Progenitor cell of endocrine pancreas (in vitro differentiated cells): ENCODE measurements at regions not wholly inside any gene's neighbourhood (a gene's known extent, or its start where the extent isn't known, plus 50 kb on each side); places are given as distances from the start of the nearest gene placed in this dataset.

Experiments used
- DNase-seq: peaks from one replicate; pipeline ENCODE4 v3.0.0; 2021; ENCODE audit warnings: low spot score; ENCODE audit not compliant: unreplicated experiment
- H3K27ac Mint-ChIP-seq: 2 replicates; pipeline ENCODE4 v1.8.0; 2021; ENCODE audit warnings: mild to moderate bottlenecking, moderate library complexity, mixed read lengths
- H3K27me3 Mint-ChIP-seq: 2 replicates; pipeline ENCODE4 v1.8.0; 2021; ENCODE audit warnings: mixed read lengths
- H3K36me3 Mint-ChIP-seq: 2 replicates; pipeline ENCODE4 v1.8.0; 2022; ENCODE audit warnings: mixed read lengths; ENCODE audit not compliant: insufficient read depth
- H3K4me1 Mint-ChIP-seq: 2 replicates; pipeline ENCODE4 v1.8.0; 2021; ENCODE audit warnings: low read depth, mixed read lengths
- H3K4me3 Mint-ChIP-seq: 2 replicates; pipeline ENCODE4 v1.8.0; 2021; ENCODE audit warnings: low read depth, mild to moderate bottlenecking, moderate library complexity, mixed read lengths
- H3K9me3 Mint-ChIP-seq: 2 replicates; pipeline ENCODE4 v1.8.0; 2021; ENCODE audit warnings: low read depth, mixed read lengths
- CTCF ChIP-seq: fragments of 200-600 bp; sonication (generic); IDR thresholded peaks from one replicate; pipeline ENCODE4 v1.5.0; 2021; ENCODE audit warnings: antibody characterized with exemption, mild to moderate bottlenecking; ENCODE audit not compliant: unreplicated experiment

- Mint-ChIP-seq H3K9me3 (no peaks in the 10 kb centered on the region), H3K4me3 (no peak overlapping the region), H3K36me3 (no peaks in the 10 kb centered on the region), H3K27ac (no peak overlapping the region), H3K27me3 (peaks cover 15% of the 10 kb centered on the region), H3K4me1 (no peaks in the 10 kb centered on the region)
- DNase-seq = no peak
- no peak for TF ChIP-seq CTCF
These were observed 96.7 kb upstream of the ARAP3 start for GRCh38 chr5:141778683-141779082.

GRCh38 chr5:141778206-141778605 lies 96.2 kb upstream of the ARAP3 start:
- Mint-ChIP-seq H3K4me3 (no peak overlapping the region), H3K36me3 (no peaks in the 10 kb centered on the region), H3K27ac (no peak overlapping the region), H3K27me3 (peaks cover 15% of the 10 kb centered on the region), H3K4me1 (no peaks in the 10 kb centered on the region), H3K9me3 (no peaks in the 10 kb centered on the region)
- no peak for DNase-seq
- TF ChIP-seq CTCF = no peak

- TF ChIP-seq CTCF = no peak
- DNase-seq = no peak
- peaks cover 19% of the 10 kb centered on the region for H3K27me3 Mint-ChIP-seq
- H3K36me3 Mint-ChIP-seq = no peaks in the 10 kb centered on the region
- H3K9me3 Mint-ChIP-seq = no peaks in the 10 kb centered on the region
- H3K4me3 Mint-ChIP-seq = no peak overlapping the region
- H3K4me1 Mint-ChIP-seq = no peaks in the 10 kb centered on the region
- no peak overlapping the region for H3K27ac Mint-ChIP-seq
These were observed 95.7 kb upstream of the ARAP3 start for GRCh38 chr5:141777711-141778110.

GRCh38 chr5:141777130-141777529 lies 95.1 kb upstream of the ARAP3 start:
- no peak for TF ChIP-seq CTCF
- Mint-ChIP-seq H3K9me3 (no peaks in the 10 kb centered on the region), H3K27me3 (peaks cover 23% of the 10 kb centered on the region), H3K36me3 (no peaks in the 10 kb centered on the region), H3K4me1 (no peaks in the 10 kb centered on the region), H3K27ac (no peak overlapping the region), H3K4me3 (no peak overlapping the region)
- no peak for DNase-seq

- DNase-seq = no peak
- no peaks in the 10 kb centered on the region for H3K4me1 Mint-ChIP-seq
- no peaks in the 10 kb centered on the region for H3K36me3 Mint-ChIP-seq
- H3K27ac Mint-ChIP-seq = no peak overlapping the region
- peaks cover 18% of the 10 kb centered on the region for H3K27me3 Mint-ChIP-seq
- no peaks in the 10 kb centered on the region for H3K9me3 Mint-ChIP-seq
- no peak overlapping the region for H3K4me3 Mint-ChIP-seq
- no peak for TF ChIP-seq CTCF
These were observed 91.9 kb upstream of the ARAP3 start for GRCh38 chr5:141773779-141774562.
